ENCODE measurements at regions not wholly inside any gene's neighbourhood (a gene's known extent, or its start where the extent isn't known, plus 50 kb on each side); places are given as distances from the start of the nearest gene placed in this dataset.

DNA sequence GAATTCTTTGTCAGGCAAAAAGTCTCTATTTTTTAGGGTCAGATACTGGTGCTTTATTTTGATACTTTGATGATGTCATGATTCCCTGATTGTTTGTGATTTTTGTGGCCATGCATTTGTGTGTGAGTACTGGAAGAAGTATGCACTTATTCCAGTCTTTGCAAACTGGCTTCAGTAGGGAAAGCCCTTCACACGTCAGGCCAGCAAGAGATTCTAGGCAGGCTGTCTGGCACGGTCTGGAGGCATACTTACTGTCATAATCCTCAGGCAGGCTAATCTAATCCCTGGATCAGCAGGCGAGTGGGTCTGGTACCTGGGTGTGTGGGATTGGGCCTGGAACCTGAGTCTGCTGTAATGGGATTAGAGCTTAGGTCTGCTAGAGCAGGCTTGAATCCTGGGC lies 391.8 kb upstream of the MMS22L start (continued):
- TF ChIP-seq, protein P1, sequence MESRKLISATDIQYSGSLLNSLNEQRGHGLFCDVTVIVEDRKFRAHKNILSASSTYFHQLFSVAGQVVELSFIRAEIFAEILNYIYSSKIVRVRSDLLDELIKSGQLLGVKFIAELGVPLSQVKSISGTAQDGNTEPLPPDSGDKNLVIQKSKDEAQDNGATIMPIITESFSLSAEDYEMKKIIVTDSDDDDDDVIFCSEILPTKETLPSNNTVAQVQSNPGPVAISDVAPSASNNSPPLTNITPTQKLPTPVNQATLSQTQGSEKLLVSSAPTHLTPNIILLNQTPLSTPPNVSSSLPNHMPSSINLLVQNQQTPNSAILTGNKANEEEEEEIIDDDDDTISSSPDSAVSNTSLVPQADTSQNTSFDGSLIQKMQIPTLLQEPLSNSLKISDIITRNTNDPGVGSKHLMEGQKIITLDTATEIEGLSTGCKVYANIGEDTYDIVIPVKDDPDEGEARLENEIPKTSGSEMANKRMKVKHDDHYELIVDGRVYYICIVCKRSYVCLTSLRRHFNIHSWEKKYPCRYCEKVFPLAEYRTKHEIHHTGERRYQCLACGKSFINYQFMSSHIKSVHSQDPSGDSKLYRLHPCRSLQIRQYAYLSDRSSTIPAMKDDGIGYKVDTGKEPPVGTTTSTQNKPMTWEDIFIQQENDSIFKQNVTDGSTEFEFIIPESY (IDR thresholded peaks at IDR 0.05; ENCODE audit: extremely low read depth, insufficient replicate concordance, low read length), result no peak
- TF ChIP-seq, protein P2, sequence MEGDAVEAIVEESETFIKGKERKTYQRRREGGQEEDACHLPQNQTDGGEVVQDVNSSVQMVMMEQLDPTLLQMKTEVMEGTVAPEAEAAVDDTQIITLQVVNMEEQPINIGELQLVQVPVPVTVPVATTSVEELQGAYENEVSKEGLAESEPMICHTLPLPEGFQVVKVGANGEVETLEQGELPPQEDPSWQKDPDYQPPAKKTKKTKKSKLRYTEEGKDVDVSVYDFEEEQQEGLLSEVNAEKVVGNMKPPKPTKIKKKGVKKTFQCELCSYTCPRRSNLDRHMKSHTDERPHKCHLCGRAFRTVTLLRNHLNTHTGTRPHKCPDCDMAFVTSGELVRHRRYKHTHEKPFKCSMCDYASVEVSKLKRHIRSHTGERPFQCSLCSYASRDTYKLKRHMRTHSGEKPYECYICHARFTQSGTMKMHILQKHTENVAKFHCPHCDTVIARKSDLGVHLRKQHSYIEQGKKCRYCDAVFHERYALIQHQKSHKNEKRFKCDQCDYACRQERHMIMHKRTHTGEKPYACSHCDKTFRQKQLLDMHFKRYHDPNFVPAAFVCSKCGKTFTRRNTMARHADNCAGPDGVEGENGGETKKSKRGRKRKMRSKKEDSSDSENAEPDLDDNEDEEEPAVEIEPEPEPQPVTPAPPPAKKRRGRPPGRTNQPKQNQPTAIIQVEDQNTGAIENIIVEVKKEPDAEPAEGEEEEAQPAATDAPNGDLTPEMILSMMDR (IDR thresholded peaks at IDR 0.05 in 2 of 3, conservative IDR thresholded peaks at IDR 0.05 in 1 of 3; ENCODE audit: borderline replicate concordance in 1 of 3, insufficient read depth in 1 of 3, low read depth in 2 of 3, low read length in 2 of 3), result no peak
- TF ChIP-seq CEBPB (IDR thresholded peaks at IDR 0.05; ENCODE audit: low read depth), result no peak
- TF ChIP-seq, protein P3, sequence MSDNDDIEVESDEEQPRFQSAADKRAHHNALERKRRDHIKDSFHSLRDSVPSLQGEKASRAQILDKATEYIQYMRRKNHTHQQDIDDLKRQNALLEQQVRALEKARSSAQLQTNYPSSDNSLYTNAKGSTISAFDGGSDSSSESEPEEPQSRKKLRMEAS (IDR thresholded peaks at IDR 0.05), result no peak
- TF ChIP-seq POLR2A (IDR thresholded peaks at IDR 0.05; ENCODE audit: borderline replicate concordance, extremely low read depth, insufficient read depth, insufficient read length), result no peak
- no peak for TF ChIP-seq ZNF274 (IDR thresholded peaks at IDR 0.05; ENCODE audit: low read depth, low read length)
- TF ChIP-seq YY1 (IDR thresholded peaks at IDR 0.05; ENCODE audit: extremely low read depth, insufficient replicate concordance, low read depth, low read length), result no peak

DNA sequence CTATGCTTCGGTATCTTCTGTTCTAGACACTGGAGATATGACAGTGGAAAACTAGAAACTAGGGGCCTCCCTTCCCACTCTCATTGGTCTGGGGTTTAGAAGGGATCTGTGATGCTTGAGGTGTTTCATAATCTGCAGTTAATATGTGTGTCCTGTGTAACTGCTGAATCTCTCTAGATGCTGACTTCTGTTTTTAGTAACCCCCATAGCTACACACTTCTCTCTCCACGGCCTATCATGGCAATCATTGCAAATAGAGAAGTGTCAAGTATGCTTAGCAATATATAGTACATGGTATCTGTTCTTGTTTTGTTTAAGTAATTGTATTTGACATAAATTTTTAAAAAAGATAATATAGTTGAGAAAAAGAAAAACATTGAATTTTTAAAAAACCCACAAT lies 394.6 kb upstream of the MMS22L start:
- POLR2A ChIA-PET, result no interaction called here
- BruUV-seq (replicated peaks), result no TSS peak
- RAD21 ChIA-PET (ENCODE audit: low non-redundant PET in 1 of 2, low total read pairs in 2 of 2, uncharacterized antibody in 2 of 2, unreplicated experiment in 2 of 2), result no interaction called here
- TF ChIP-seq CEBPB (IDR thresholded peaks at IDR 0.05; ENCODE audit: low read depth) (no peak), POLR2A (IDR thresholded peaks at IDR 0.05; ENCODE audit: borderline replicate concordance, extremely low read depth, insufficient read depth, insufficient read length) (no peak), EZH2phosphoT487 (IDR thresholded peaks at IDR 0.05; ENCODE audit: borderline replicate concordance) (no peak)
- TF ChIP-seq, protein P2 (IDR thresholded peaks at IDR 0.05 in 2 of 3, conservative IDR thresholded peaks at IDR 0.05 in 1 of 3; ENCODE audit: borderline replicate concordance in 1 of 3, insufficient read depth in 1 of 3, low read depth in 2 of 3, low read length in 2 of 3), result no peak
- TF ChIP-seq, protein P1 (IDR thresholded peaks at IDR 0.05; ENCODE audit: extremely low read depth, insufficient replicate concordance, low read length), result no peak
- TF ChIP-seq, protein P4, sequence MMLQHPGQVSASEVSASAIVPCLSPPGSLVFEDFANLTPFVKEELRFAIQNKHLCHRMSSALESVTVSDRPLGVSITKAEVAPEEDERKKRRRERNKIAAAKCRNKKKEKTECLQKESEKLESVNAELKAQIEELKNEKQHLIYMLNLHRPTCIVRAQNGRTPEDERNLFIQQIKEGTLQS (IDR thresholded peaks at IDR 0.05), result no peak
- no peaks in the 10 kb centered on the region for H3K9me2 ChIP-seq (ENCODE audit: insufficient read depth)
- no peaks in the 10 kb centered on the region for H3K79me2 ChIP-seq (ENCODE audit: insufficient read depth, low read length)
- H3K4me3 ChIP-seq (replicated peaks in 1 of 2; ENCODE audit: low read depth in 1 of 2, low read length in 2 of 2), result no peak overlapping the region
- intact Hi-C loops (cut with micrococcal nuclease), result no loop called here
- no peak for DNase-seq (ENCODE audit: low read depth, low spot score)
- no peaks in the 10 kb centered on the region for H3K27me3 ChIP-seq (ENCODE audit: insufficient read depth, low read length)
- no peak overlapping the region for H3K9ac ChIP-seq (ENCODE audit: low read length)
- H3K36me3 ChIP-seq (ENCODE audit: control insufficient read depth in 1 of 2, insufficient read depth in 2 of 2, low read length in 2 of 2), result no peaks in the 10 kb centered on the region
- ATAC-seq, result no peak
- no peak overlapping the region for H3K27ac ChIP-seq (ENCODE audit: low read depth, low read length)
- H2AFZ ChIP-seq (ENCODE audit: low read depth, low read length, poor library complexity, severe bottlenecking), result no peak overlapping the region
- no peaks in the 10 kb centered on the region for H4K20me1 ChIP-seq (ENCODE audit: insufficient read depth)
- H3K4me2 ChIP-seq (ENCODE audit: low read length), result no peak overlapping the region
- no peaks in the 10 kb centered on the region for H3K4me1 ChIP-seq (ENCODE audit: control insufficient read depth in 1 of 2, insufficient read depth in 2 of 2, low read length in 2 of 2)
- CTCF ChIA-PET, result no interaction called here
- H3K9me3 ChIP-seq (ENCODE audit: control insufficient read depth in 1 of 2, insufficient read depth in 1 of 2, low read depth in 1 of 2, low read length in 2 of 2), result no peaks in the 10 kb centered on the region

Data from HCT116 (cell line).